ENCODE measurements at regions not wholly inside any gene's neighbourhood (a gene's known extent, or its start where the extent isn't known, plus 50 kb on each side); places are given as distances from the start of the nearest gene placed in this dataset.

DNA sequence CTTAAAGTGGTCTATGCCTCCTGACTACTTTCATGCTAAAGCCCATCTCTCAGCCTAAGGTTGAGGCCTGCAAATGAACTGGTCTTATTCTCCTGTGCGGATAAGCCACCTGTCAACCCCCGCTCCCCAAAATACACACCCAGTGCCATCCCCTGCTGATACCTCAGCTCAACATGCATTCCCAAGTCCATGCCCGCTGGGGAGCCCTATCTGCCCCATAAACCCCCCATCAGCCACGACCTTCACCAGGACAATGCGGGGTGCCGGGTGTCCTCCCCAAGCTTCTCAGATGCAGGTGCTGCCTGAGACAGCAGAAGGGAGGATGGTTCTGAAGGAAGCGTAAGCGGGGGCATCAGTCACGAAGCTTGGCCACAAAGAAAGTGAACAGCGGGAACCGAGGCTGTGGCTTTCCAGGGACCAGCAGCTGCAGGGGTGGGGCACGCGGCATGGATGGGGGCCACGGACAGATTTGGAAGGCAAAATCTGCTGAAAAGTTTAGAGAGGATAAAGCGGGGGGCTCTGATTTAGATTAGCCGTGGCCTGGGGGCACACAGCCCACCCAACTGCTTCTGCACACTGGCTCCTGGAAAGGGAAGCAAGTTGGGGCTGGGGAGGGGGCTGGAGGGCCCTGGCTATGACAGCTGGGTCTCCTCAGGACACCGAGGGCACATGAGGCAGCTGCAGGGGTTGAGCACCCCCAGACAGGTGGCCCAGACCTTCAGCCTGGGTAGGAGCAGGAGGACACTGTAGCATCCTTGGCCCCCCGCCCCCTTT lies 1391.9 kb downstream of the TBC1D22A start:
- H3K4me3 ChIP-seq (replicated peaks; ENCODE audit: low read depth, low read length), result no peak overlapping the region
- no peaks in the 10 kb centered on the region for H3K36me3 ChIP-seq (ENCODE audit: control insufficient read depth, insufficient read depth, low read length)
- TF ChIP-seq, protein P1, sequence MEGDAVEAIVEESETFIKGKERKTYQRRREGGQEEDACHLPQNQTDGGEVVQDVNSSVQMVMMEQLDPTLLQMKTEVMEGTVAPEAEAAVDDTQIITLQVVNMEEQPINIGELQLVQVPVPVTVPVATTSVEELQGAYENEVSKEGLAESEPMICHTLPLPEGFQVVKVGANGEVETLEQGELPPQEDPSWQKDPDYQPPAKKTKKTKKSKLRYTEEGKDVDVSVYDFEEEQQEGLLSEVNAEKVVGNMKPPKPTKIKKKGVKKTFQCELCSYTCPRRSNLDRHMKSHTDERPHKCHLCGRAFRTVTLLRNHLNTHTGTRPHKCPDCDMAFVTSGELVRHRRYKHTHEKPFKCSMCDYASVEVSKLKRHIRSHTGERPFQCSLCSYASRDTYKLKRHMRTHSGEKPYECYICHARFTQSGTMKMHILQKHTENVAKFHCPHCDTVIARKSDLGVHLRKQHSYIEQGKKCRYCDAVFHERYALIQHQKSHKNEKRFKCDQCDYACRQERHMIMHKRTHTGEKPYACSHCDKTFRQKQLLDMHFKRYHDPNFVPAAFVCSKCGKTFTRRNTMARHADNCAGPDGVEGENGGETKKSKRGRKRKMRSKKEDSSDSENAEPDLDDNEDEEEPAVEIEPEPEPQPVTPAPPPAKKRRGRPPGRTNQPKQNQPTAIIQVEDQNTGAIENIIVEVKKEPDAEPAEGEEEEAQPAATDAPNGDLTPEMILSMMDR (IDR thresholded peaks at IDR 0.05; ENCODE audit: insufficient read depth, low read length, poor library complexity, severe bottlenecking), result no peak
- DNase-seq (ENCODE audit: extremely low read depth, insufficient read length), result no peak
- no peaks in the 10 kb centered on the region for H3K27me3 ChIP-seq (replicated peaks; ENCODE audit: control insufficient read depth, insufficient read depth, low read length)

- DNase-seq (ENCODE audit: extremely low read depth, insufficient read length), result no peak
- Histone ChIP-seq H3K36me3 (ENCODE audit: control insufficient read depth, insufficient read depth, low read length) (no peaks in the 10 kb centered on the region), H3K27me3 (replicated peaks; ENCODE audit: control insufficient read depth, insufficient read depth, low read length) (no peaks in the 10 kb centered on the region), H3K4me3 (replicated peaks; ENCODE audit: low read depth, low read length) (no peak overlapping the region)
- TF ChIP-seq, protein P1 (IDR thresholded peaks at IDR 0.05; ENCODE audit: insufficient read depth, low read length, poor library complexity, severe bottlenecking), result no peak
These were observed 1391.3 kb downstream of the TBC1D22A start for GRCh38 chr22:48153726-48154125.

DNA sequence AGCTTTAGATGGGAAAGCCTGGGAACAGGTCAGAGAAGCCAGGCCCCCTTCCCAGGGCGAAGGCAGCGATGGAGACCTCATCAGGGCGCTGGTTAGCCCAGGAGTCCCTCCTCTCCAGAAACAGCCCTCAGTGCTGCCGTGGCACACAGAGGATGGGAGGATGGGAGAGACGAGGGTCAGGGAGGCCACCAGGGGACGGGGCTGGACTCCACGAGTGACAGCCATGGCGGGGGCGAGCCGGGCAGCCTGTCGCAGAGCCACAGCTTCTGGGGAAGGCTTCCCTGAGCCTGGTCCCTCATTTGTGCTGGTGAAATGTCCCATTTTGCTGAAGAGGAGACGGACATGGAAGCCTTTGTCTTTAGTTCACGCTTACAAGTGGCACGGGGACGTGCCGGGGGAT lies 1390.5 kb downstream of the TBC1D22A start:
- H3K27me3 ChIP-seq (replicated peaks; ENCODE audit: control insufficient read depth, insufficient read depth, low read length), result no peaks in the 10 kb centered on the region
- H3K36me3 ChIP-seq (ENCODE audit: control insufficient read depth, insufficient read depth, low read length), result no peaks in the 10 kb centered on the region
- DNase-seq (ENCODE audit: extremely low read depth, insufficient read length), result no peak
- TF ChIP-seq, protein P1 (IDR thresholded peaks at IDR 0.05; ENCODE audit: insufficient read depth, low read length, poor library complexity, severe bottlenecking), result no peak
- H3K4me3 ChIP-seq (replicated peaks; ENCODE audit: low read depth, low read length), result no peak overlapping the region

DNA sequence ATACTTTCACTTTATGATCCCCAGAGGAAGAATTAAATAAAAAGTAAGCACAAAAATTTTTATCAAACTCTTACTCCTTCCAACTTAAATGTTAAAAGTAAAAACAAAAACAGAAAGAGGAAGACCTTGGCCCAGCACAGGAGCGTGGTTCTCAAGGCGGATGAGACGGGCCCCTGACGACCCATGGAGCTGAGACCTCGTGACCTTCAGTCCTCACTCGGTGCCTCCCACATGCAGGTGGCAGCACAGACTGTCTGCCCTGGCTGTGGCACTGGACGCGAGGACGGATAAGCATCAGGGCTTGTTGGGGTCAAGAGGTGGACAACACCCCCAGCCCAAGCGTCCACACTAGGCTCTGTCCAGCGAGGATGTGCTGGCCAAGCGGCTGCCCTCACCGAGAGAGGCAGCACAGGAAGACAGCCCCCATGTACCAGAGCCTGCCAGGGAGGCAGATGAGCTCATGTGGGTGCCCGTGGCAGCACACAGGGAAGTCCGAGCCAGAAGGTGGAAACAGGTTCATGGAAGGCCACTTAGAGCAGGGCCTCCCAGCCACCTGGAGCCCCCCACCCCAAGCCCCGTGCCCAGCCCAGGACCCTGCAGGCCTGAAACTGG lies 1389.8 kb downstream of the TBC1D22A start:
- Histone ChIP-seq H3K27me3 (replicated peaks; ENCODE audit: control insufficient read depth, insufficient read depth, low read length) (no peaks in the 10 kb centered on the region), H3K36me3 (ENCODE audit: control insufficient read depth, insufficient read depth, low read length) (no peaks in the 10 kb centered on the region), H3K4me3 (replicated peaks; ENCODE audit: low read depth, low read length) (no peak overlapping the region)
- no peak for DNase-seq (ENCODE audit: extremely low read depth, insufficient read length)
- TF ChIP-seq, protein P1 (IDR thresholded peaks at IDR 0.05; ENCODE audit: insufficient read depth, low read length, poor library complexity, severe bottlenecking), result no peak

GRCh38 chr22:48151641-48152040 lies 1389.2 kb downstream of the TBC1D22A start:
- Histone ChIP-seq H3K27me3 (replicated peaks; ENCODE audit: control insufficient read depth, insufficient read depth, low read length) (no peaks in the 10 kb centered on the region), H3K4me3 (replicated peaks; ENCODE audit: low read depth, low read length) (no peak overlapping the region), H3K36me3 (ENCODE audit: control insufficient read depth, insufficient read depth, low read length) (no peaks in the 10 kb centered on the region)
- TF ChIP-seq, protein P1 (IDR thresholded peaks at IDR 0.05; ENCODE audit: insufficient read depth, low read length, poor library complexity, severe bottlenecking), result no peak
- no peak for DNase-seq (ENCODE audit: extremely low read depth, insufficient read length)
